Ectodermal cell (in vitro differentiated cells): ENCODE measurements at regions not wholly inside any gene's neighbourhood (a gene's known extent, or its start where the extent isn't known, plus 50 kb on each side); places are given as distances from the start of the nearest gene placed in this dataset.

ENCODE experiments used
- H3K27ac ChIP-seq: 2 replicates; pipeline ENCODE4 v1.7.0; 2013; ENCODE audit warnings: mild to moderate bottlenecking, low read depth, low read length; ENCODE audit not compliant: insufficient read depth, poor library complexity, severe bottlenecking
- H3K27me3 ChIP-seq: 2 replicates; pipeline ENCODE4 v1.7.0; 2013; ENCODE audit warnings: mild to moderate bottlenecking, low read length; ENCODE audit not compliant: insufficient read depth, control insufficient read depth, poor library complexity, severe bottlenecking
- H3K36me3 ChIP-seq: one replicate; pipeline ENCODE4 v1.7.0; 2013; ENCODE audit warnings: low read length; ENCODE audit not compliant: control insufficient read depth, insufficient read depth
- H3K4me1 ChIP-seq: one replicate; pipeline ENCODE4 v1.7.0; 2013; ENCODE audit warnings: low read length; ENCODE audit not compliant: control insufficient read depth, insufficient read depth
- H3K4me3 ChIP-seq: 2 replicates; pipeline ENCODE4 v1.7.0; 2013; ENCODE audit warnings: low read depth, low read length, control low read depth; ENCODE audit not compliant: insufficient read depth
- H3K9me3 ChIP-seq: 2 replicates; pipeline ENCODE4 v1.7.0; 2013; ENCODE audit warnings: mild to moderate bottlenecking, low read length, moderate library complexity; ENCODE audit not compliant: control insufficient read depth
- WGBS, 2 experiments: methylation state at CpG; one replicate each; pipeline ENCODE4 v1.1.7; 2013; ENCODE audit warnings: missing lambda C conversion rate in 2 of 2; 5-methylcytosine and 5-hydroxymethylcytosine counted together

DNA sequence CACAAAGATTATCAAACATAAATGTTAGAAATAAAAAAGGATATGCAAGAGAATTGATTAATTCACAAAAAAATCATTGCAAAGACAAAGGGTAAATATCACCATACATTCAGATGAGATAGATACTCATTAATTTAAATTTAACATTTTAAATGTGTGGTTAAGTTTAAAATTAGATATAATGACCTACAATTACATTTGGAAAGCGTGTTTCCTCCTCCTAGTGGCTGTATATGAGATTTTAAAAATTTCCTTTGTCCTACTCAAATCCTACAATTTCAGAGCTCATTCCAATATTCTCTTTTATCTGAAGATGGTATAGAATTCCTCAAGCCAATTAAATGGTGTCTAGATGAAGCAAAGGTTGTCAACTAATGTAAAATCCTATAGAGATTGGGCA lies 169.2 kb upstream of the CDH8 start:
- H3K36me3 ChIP-seq = no peaks in the 10 kb centered on the region
- H3K27me3 ChIP-seq = no peaks in the 10 kb centered on the region
- no peak overlapping the region for H3K4me3 ChIP-seq
- WGBS, 2 experiments = no CpG with 5 or more reads among the region's 1 CpG
- H3K4me1 ChIP-seq = no peaks in the 10 kb centered on the region
- no peak overlapping the region for H3K27ac ChIP-seq
- H3K9me3 ChIP-seq = no peaks in the 10 kb centered on the region

GRCh38 chr16:62201911-62202310 lies 165.7 kb upstream of the CDH8 start:
- Histone ChIP-seq H3K4me1 (no peaks in the 10 kb centered on the region), H3K27me3 (no peaks in the 10 kb centered on the region), H3K27ac (no peak overlapping the region), H3K4me3 (no peak overlapping the region), H3K9me3 (no peaks in the 10 kb centered on the region), H3K36me3 (no peaks in the 10 kb centered on the region)
- 82 to 94% methylated on average over 7 to 8 of the region's 8 CpGs for WGBS, 2 experiments

DNA sequence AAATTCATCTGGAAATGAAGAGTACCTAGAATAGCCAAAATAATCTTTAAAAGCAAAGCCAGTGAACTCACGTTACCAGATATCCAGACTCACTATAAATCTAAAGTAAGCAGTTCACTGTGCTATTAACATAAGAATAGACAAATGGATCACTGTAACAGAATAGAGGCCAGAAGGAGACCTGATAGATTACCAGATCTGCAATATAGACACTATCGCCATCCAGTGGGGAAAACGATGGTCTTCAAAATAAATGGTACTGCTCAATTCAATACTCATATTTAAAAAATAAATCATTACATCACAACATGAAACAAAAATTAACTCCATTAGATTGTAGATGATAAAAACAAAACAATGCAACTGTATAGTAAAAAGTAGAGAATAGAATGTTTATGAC lies 158.6 kb upstream of the CDH8 start:
- Histone ChIP-seq H3K4me3 (no peak overlapping the region), H3K4me1 (no peaks in the 10 kb centered on the region), H3K27ac (no peak overlapping the region), H3K9me3 (no peaks in the 10 kb centered on the region), H3K27me3 (no peaks in the 10 kb centered on the region), H3K36me3 (no peaks in the 10 kb centered on the region)
- WGBS, 2 experiments = 10 to 13% methylated on average over 2 to 3 of the region's 3 CpGs

GRCh38 chr16:62190426-62190825 lies 154.2 kb upstream of the CDH8 start:
- WGBS, 2 experiments = 56 to 71% methylated on average over 1 of the region's 2 CpGs
- H3K27me3 ChIP-seq = no peaks in the 10 kb centered on the region
- H3K9me3 ChIP-seq = no peaks in the 10 kb centered on the region
- H3K36me3 ChIP-seq = no peaks in the 10 kb centered on the region
- no peaks in the 10 kb centered on the region for H3K4me1 ChIP-seq
- H3K27ac ChIP-seq = no peak overlapping the region
- no peak overlapping the region for H3K4me3 ChIP-seq

DNA sequence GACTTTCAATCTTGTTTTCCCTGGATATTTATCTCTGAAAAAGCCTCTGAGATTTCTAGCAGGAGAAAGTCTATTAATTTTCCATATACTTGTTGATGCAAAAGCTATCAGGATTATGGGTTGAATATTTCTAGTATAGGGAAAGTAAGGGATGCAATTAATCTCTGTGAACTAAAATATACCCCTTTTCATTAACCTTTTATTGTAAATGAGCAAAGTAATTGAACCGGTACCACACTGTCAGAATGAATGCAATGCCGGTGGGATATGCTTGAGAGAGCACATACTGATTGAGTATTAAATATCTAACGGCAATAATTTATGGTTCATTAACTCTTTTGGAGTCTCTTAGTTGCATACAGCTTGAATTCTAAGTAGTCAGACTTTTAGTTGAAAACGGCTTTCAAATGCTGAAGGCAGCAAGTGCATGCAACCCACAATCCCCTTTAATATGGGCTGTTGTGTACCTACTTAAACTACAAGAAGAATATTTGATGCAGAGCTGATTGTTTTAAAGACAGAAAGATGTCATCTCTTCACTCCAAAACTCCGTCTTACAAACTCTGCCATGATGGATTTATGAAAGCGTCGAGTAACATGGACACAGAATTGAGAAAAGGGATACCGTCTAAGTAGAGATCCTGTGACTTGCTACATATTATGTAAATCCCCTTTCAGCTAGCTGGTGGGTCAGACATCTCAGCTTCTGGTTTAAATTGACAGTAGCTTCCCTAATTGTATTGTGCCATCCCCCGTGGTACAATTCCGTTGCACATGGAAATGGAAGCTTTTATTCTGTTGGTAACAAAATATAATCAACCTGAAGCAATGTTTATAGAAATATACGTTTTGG lies 141.3 kb upstream of the CDH8 start:
- 89 to 93% methylated on average over 10 to 11 of the region's 11 CpGs for WGBS, 2 experiments
- no peaks in the 10 kb centered on the region for H3K36me3 ChIP-seq
- H3K4me3 ChIP-seq = no peak overlapping the region

GRCh38 chr16:62170642-62171041 lies 134.4 kb upstream of the CDH8 start:
- WGBS, 2 experiments = 89 to 95% methylated on average over 2 of the region's 2 CpGs

More for the DNA sequence above, 141.3 kb upstream of the CDH8 start:
- H3K27me3 ChIP-seq = no peaks in the 10 kb centered on the region
- no peaks in the 10 kb centered on the region for H3K9me3 ChIP-seq
- no peaks in the 10 kb centered on the region for H3K4me1 ChIP-seq
- H3K27ac ChIP-seq = no peak overlapping the region

GRCh38 chr16:62167551-62167950 lies 131.3 kb upstream of the CDH8 start:
- H3K27me3 ChIP-seq = no peaks in the 10 kb centered on the region
- H3K4me1 ChIP-seq = no peaks in the 10 kb centered on the region
- no peak overlapping the region for H3K27ac ChIP-seq
- H3K4me3 ChIP-seq = no peak overlapping the region
- H3K9me3 ChIP-seq = no peaks in the 10 kb centered on the region
- WGBS, 2 experiments = 100% methylated on average over 1 of the region's 1 CpG
- H3K36me3 ChIP-seq = no peaks in the 10 kb centered on the region

More at GRCh38 chr16:62170642-62171041, 134.4 kb upstream of the CDH8 start:
- H3K4me1 ChIP-seq = no peaks in the 10 kb centered on the region
- H3K27me3 ChIP-seq = no peaks in the 10 kb centered on the region
- H3K27ac ChIP-seq = no peak overlapping the region
- no peaks in the 10 kb centered on the region for H3K9me3 ChIP-seq
- no peaks in the 10 kb centered on the region for H3K36me3 ChIP-seq
- H3K4me3 ChIP-seq = no peak overlapping the region

DNA sequence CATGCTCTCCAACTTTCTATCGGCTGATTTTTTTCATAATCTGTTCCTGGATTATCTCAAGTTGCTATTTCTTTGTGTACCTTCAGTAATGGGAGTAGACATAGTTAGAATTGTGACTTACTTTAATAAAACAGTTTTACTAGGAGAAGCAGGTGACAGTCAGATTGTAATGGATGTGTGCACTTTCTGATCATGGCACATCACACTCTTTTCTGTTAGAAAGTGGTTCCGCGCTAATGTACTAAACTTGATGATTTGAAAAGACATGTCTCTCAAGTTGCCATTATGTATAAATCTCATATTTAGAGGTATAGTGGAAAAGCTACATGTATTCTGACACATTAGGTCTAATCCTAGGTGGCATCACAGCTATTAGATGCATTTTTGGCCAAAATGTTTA lies 121.3 kb upstream of the CDH8 start:
- no peak overlapping the region for H3K27ac ChIP-seq
- 92 to 96% methylated on average over 2 to 3 of the region's 3 CpGs for WGBS, 2 experiments
- H3K9me3 ChIP-seq = no peaks in the 10 kb centered on the region
- H3K4me1 ChIP-seq = no peaks in the 10 kb centered on the region
- no peaks in the 10 kb centered on the region for H3K36me3 ChIP-seq
- H3K4me3 ChIP-seq = no peak overlapping the region
- no peaks in the 10 kb centered on the region for H3K27me3 ChIP-seq

GRCh38 chr16:62156971-62157370 lies 120.7 kb upstream of the CDH8 start:
- Histone ChIP-seq H3K27ac (no peak overlapping the region), H3K4me3 (no peak overlapping the region), H3K4me1 (no peaks in the 10 kb centered on the region), H3K9me3 (no peaks in the 10 kb centered on the region), H3K27me3 (no peaks in the 10 kb centered on the region), H3K36me3 (no peaks in the 10 kb centered on the region)
- 87 to 92% methylated on average over 1 of the region's 2 CpGs for WGBS, 2 experiments

DNA sequence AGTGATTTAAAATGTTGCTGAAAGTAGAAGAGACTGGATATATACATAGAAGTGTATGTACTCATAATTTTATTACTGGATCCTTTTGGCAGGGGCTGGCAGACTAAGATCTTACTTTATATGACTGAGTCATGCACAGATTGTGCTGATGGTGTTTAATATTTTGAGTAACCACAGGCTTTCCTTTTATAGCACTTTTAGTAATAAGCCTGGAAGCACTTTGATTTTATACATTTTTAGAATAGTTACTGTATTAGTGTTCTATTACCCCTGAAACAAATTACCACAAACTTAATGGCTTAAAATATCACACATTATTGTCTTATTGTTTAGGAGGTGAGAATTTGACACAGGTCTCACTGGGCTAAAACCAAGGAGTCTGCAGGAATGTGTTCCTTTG lies 113.4 kb upstream of the CDH8 start:
- H3K36me3 ChIP-seq = no peaks in the 10 kb centered on the region
- H3K4me1 ChIP-seq = no peaks in the 10 kb centered on the region
- H3K27ac ChIP-seq = no peak overlapping the region
- H3K27me3 ChIP-seq = no peaks in the 10 kb centered on the region
- H3K9me3 ChIP-seq = no peaks in the 10 kb centered on the region
- no peak overlapping the region for H3K4me3 ChIP-seq
